GM23338 (cell line): ENCODE measurements at regions not wholly inside any gene's neighbourhood (a gene's known extent, or its start where the extent isn't known, plus 50 kb on each side); places are given as distances from the start of the nearest gene placed in this dataset.

Source experiments
- ATAC-seq: fragments of 200-7000 bp; cut with Tn5 transposase; 3 replicates; pipeline ENCODE4 v1.9.1; 2020
- DNase-seq: peaks from one replicate; pipeline ENCODE4 v3.0.0-alpha.2; 2015; ENCODE audit warnings: low spot score
- H2AFZ ChIP-seq: fragments of 200-600 bp; sonication (generic); 2 replicates; pipeline ENCODE4 v1.8.0; 2016; ENCODE audit warnings: antibody characterized with exemption, mild to moderate bottlenecking, moderate library complexity
- H3F3A ChIP-seq: fragments of 200-600 bp; sonication (generic); replicated peaks from 2 replicates; pipeline ENCODE4 v1.8.0; 2017; ENCODE audit warnings: antibody characterized with exemption, mixed run types, low read depth
- H3K27ac ChIP-seq: fragments of 200-600 bp; sonication (generic); 2 replicates; pipeline ENCODE4 v1.6.1; 2016; ENCODE audit warnings: low read depth
- H3K27me3 ChIP-seq: fragments of 200-600 bp; sonication (generic); 2 replicates; pipeline ENCODE4 v1.8.0; 2016; ENCODE audit warnings: mild to moderate bottlenecking, mixed run types, moderate library complexity; ENCODE audit not compliant: insufficient read depth
- H3K36me3 ChIP-seq: fragments of 200-600 bp; sonication (generic); 2 replicates; pipeline ENCODE4 v1.8.0; 2016; ENCODE audit warnings: mild to moderate bottlenecking; ENCODE audit not compliant: insufficient read depth
- H3K4me1 ChIP-seq: fragments of 200-600 bp; sonication (generic); 2 replicates; pipeline ENCODE4 v1.8.0; 2016; ENCODE audit warnings: mild to moderate bottlenecking, moderate library complexity; ENCODE audit not compliant: insufficient read depth
- H3K4me2 ChIP-seq: fragments of 200-600 bp; sonication (generic); 2 replicates; pipeline ENCODE4 v1.7.1; 2017; ENCODE audit warnings: mixed run types
- H3K4me3 ChIP-seq: fragments of 200-600 bp; sonication (generic); 2 replicates; pipeline ENCODE4 v1.6.1; 2016; ENCODE audit warnings: mixed run types
- H3K79me2 ChIP-seq: fragments of 200-600 bp; sonication (generic); replicated peaks from 2 replicates; pipeline ENCODE4 v1.8.0; 2017; ENCODE audit warnings: mild to moderate bottlenecking; ENCODE audit not compliant: insufficient read depth
- H3K9me2 ChIP-seq: fragments of 200-600 bp; sonication (generic); 2 replicates; pipeline ENCODE4 v1.8.0; 2017; ENCODE audit not compliant: insufficient read depth
- H4K20me1 ChIP-seq: fragments of 200-600 bp; sonication (generic); replicated peaks from 2 replicates; pipeline ENCODE4 v1.8.0; 2017; ENCODE audit warnings: mild to moderate bottlenecking; ENCODE audit not compliant: insufficient read depth
- H3K27ac Mint-ChIP-seq: 2 replicates; pipeline ENCODE4 v1.8.0; 2020; ENCODE audit warnings: inconsistent platforms, mild to moderate bottlenecking, moderate library complexity, mixed read lengths
- H3K27me3 Mint-ChIP-seq: 3 replicates; pipeline ENCODE4 v1.8.0; 2022; ENCODE audit warnings: low read depth, mild to moderate bottlenecking, moderate library complexity, mixed read lengths, inconsistent platforms; ENCODE audit not compliant: insufficient read depth, poor library complexity
- H3K36me3 Mint-ChIP-seq: 3 replicates; pipeline ENCODE4 v1.8.0; 2021; ENCODE audit warnings: low read depth, mild to moderate bottlenecking, inconsistent platforms, moderate library complexity, mixed read lengths
- H3K4me1 Mint-ChIP-seq: 3 replicates; pipeline ENCODE4 v1.8.0; 2020; ENCODE audit warnings: mild to moderate bottlenecking, inconsistent platforms, mixed read lengths
- H3K4me3 Mint-ChIP-seq: 3 replicates; pipeline ENCODE4 v1.8.0; 2021; ENCODE audit warnings: moderate library complexity, mild to moderate bottlenecking, inconsistent platforms, mixed read lengths
- H3K9me3 Mint-ChIP-seq: 3 replicates; pipeline ENCODE4 v1.8.0; 2020; ENCODE audit warnings: moderate library complexity, mild to moderate bottlenecking, inconsistent platforms, mixed read lengths
- EZH2 ChIP-seq: fragments of 200-600 bp; sonication (generic); IDR thresholded peaks from one replicate; pipeline ENCODE4 v1.8.0; 2017; ENCODE audit warnings: antibody characterized with exemption, mild to moderate bottlenecking, low read depth; ENCODE audit not compliant: unreplicated experiment
- EZH2phosphoT487 ChIP-seq: fragments of 200-600 bp; sonication (generic); IDR thresholded peaks from one replicate; pipeline ENCODE4 v1.8.1; 2018; ENCODE audit warnings: antibody characterized with exemption; ENCODE audit not compliant: unreplicated experiment
- JUNB ChIP-seq: IDR thresholded peaks from one replicate; pipeline ENCODE4 v1.6.1; 2016; ENCODE audit warnings: antibody characterized with exemption; ENCODE audit not compliant: unreplicated experiment
- POLR2AphosphoS5 ChIP-seq: IDR thresholded peaks from 2 replicates; pipeline ENCODE4 v1.6.1; 2016; ENCODE audit warnings: antibody characterized with exemption, low read depth
- ZNF331 ChIP-seq: fragments of 250-450 bp; sonication (Bioruptor Pico); IDR thresholded peaks from 2 replicates; pipeline ENCODE4 v1.5.0; 2020; ENCODE audit warnings: low read depth, mild to moderate bottlenecking, moderate library complexity
- TF ChIP-seq, protein P1 (sequence below): IDR thresholded peaks from 2 replicates; pipeline ENCODE4 v1.6.1; 2016; ENCODE audit warnings: antibody characterized with exemption
- TF ChIP-seq, protein P2 (sequence below): IDR thresholded peaks from one replicate; pipeline ENCODE4 v1.6.1; 2018; ENCODE audit warnings: antibody characterized with exemption; ENCODE audit not compliant: unreplicated experiment

DNA sequence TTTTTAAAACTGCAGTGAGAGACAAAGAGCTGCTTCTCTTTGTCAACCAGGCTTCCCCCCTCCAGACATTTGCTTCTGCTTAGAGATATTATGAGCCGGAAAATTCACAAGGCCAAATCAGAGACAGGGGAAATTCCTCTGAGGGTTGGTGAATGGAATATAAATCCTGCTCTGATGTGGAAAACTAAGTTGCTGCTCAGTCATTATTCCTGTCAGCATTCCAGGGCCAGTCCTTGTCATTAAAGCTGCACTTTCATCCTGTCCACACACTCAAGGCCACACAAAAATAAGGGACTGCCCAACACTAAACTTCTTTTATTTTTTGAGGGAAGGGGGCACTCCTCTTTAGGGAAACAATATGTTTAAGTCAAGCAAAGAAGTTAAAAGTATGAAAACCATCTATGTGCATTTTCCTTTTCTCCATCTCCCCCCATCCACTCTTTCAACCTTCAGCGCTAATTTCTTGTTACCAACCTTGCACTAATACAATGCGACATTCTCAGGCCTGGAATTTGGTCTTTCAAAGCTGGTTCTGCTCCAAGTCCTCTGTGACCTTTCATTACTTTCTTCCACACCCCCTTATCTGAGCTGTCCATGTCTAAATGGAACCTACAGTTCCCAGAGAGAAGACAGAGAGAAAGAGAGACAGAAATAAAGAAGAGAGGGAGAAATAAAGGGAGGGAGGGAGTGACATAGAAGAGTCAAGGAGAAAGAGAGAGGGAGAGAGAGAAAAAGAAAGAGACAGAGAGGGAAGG, 118.9 kb upstream of the S1PR3 start (continued):
- TF ChIP-seq, protein P1, sequence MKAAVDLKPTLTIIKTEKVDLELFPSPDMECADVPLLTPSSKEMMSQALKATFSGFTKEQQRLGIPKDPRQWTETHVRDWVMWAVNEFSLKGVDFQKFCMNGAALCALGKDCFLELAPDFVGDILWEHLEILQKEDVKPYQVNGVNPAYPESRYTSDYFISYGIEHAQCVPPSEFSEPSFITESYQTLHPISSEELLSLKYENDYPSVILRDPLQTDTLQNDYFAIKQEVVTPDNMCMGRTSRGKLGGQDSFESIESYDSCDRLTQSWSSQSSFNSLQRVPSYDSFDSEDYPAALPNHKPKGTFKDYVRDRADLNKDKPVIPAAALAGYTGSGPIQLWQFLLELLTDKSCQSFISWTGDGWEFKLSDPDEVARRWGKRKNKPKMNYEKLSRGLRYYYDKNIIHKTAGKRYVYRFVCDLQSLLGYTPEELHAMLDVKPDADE, result no peak

DNA sequence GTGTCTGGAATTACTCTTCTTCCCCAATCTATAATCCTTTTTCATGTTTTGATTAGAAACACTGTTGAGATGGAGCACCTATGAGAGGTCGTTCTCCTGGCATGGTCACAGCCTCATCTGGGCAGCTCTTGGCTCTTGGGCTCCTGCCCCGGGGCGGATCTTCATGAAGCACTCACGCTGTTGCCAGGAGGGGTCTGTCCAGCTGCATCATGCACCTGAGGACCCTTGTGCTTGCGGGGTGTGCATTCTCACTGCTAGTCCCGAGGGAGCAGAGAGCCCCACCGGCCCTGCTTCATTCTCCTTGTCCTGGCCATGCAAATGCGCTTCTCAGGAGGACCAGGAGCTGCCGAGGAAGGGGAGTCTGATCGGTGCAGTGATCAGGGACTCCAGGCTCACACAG, 117.6 kb upstream of the S1PR3 start:
- Histone ChIP-seq H3K27ac (no peak overlapping the region), H2AFZ (no peak overlapping the region), H3K27me3 (no peaks in the 10 kb centered on the region), H3K4me3 (no peak overlapping the region), H3K36me3 (no peaks in the 10 kb centered on the region), H3F3A (no peaks in the 10 kb centered on the region), H3K9me2 (no peaks in the 10 kb centered on the region), H3K4me1 (no peaks in the 10 kb centered on the region), H3K79me2 (no peaks in the 10 kb centered on the region), H3K4me2 (no peak overlapping the region), H4K20me1 (no peaks in the 10 kb centered on the region)
- Mint-ChIP-seq H3K4me3 (no peak overlapping the region), H3K27me3 (peaks cover 11% of the 10 kb centered on the region), H3K9me3 (peaks cover 9% of the 10 kb centered on the region), H3K4me1 (no peaks in the 10 kb centered on the region), H3K27ac (no peak overlapping the region), H3K36me3 (no peaks in the 10 kb centered on the region)
- no peak for DNase-seq
- TF ChIP-seq, protein P1, result no peak
- TF ChIP-seq POLR2AphosphoS5 (no peak), ZNF331 (CRISPR knock-in tag) (no peak), EZH2phosphoT487 (no peak), EZH2 (no peak), JUNB (no peak)
- TF ChIP-seq, protein P2, sequence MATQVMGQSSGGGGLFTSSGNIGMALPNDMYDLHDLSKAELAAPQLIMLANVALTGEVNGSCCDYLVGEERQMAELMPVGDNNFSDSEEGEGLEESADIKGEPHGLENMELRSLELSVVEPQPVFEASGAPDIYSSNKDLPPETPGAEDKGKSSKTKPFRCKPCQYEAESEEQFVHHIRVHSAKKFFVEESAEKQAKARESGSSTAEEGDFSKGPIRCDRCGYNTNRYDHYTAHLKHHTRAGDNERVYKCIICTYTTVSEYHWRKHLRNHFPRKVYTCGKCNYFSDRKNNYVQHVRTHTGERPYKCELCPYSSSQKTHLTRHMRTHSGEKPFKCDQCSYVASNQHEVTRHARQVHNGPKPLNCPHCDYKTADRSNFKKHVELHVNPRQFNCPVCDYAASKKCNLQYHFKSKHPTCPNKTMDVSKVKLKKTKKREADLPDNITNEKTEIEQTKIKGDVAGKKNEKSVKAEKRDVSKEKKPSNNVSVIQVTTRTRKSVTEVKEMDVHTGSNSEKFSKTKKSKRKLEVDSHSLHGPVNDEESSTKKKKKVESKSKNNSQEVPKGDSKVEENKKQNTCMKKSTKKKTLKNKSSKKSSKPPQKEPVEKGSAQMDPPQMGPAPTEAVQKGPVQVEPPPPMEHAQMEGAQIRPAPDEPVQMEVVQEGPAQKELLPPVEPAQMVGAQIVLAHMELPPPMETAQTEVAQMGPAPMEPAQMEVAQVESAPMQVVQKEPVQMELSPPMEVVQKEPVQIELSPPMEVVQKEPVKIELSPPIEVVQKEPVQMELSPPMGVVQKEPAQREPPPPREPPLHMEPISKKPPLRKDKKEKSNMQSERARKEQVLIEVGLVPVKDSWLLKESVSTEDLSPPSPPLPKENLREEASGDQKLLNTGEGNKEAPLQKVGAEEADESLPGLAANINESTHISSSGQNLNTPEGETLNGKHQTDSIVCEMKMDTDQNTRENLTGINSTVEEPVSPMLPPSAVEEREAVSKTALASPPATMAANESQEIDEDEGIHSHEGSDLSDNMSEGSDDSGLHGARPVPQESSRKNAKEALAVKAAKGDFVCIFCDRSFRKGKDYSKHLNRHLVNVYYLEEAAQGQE, result no peak
- ATAC-seq, result no peak
